GM19395 (cell line): ENCODE measurements at regions not wholly inside any gene's neighbourhood (a gene's known extent, or its start where the extent isn't known, plus 50 kb on each side); places are given as distances from the start of the nearest gene placed in this dataset.

ENCODE experiments used
- ATAC-seq: cut with Tn5 transposase; IDR thresholded peaks from one replicate; pipeline ENCODE4 v1.9.1; 2021; ENCODE audit warnings: mild to moderate bottlenecking, moderate library complexity; ENCODE audit not compliant: unreplicated experiment

DNA sequence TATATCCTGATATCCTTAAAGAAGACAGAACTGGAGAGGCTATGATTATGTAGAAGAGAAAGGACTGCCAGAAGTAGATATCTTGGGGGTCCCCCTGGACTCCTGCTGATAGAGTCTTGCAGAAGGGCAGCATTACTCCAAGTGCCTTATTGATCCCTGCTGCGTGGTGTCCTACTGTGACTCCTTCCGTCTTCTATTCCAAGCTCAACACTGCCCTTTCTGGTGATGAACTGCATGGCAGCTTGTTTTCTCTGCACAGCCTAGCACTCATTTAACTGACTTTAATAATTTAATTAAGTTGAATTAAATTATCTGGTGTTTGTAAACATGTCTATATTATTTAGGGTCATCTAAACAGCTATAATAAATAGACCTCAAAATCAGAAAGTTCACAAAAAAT, 194.1 kb upstream of the DSEL start:
- no peak for ATAC-seq

DNA sequence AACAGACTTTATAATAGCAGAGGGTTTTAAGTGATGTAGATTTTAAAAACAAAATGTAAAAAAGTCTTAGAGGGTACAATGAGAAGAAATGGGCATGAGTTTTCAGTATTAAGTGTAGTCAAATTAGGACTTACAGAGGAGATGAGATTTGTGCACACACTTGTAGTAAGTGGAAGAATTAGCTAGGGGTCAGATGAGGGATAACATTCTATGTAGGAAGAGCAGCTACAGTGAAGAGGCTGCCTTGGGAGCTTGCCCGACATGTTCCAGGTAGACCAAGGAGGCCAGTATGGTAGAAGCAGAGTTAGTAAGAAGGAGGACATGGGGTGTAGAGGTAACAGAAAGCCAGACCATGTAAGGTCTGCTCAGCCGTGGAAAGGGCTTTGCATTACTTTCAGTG, 189.2 kb upstream of the DSEL start:
- no peak for ATAC-seq

GRCh38 chr18:67695684-67696083, 179.2 kb upstream of the DSEL start:
- no peak for ATAC-seq

- no peak for ATAC-seq
Measured at GRCh38 chr18:67694787-67695186, 178.3 kb upstream of the DSEL start.

GRCh38 chr18:67692811-67693210, 176.3 kb upstream of the DSEL start:
- no peak for ATAC-seq

DNA sequence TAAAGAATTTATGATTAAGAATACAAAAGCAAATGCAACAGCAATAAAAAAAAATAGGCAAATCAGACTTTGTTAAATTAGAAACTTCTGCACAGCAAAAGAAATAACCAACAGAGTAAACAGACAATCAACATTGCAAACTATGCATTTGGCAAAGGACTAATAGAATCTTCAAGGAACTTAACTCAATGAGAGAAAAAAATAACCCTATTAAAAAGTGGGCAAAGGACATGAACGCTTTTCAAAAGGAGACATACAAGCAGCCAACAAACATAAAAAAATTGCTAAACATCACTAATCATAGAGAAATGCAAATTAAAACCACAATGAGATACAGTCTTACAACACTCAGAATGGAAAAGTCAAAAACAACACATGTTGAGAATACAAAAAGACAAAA, 166.0 kb upstream of the DSEL start:
- ATAC-seq: no peak

DNA sequence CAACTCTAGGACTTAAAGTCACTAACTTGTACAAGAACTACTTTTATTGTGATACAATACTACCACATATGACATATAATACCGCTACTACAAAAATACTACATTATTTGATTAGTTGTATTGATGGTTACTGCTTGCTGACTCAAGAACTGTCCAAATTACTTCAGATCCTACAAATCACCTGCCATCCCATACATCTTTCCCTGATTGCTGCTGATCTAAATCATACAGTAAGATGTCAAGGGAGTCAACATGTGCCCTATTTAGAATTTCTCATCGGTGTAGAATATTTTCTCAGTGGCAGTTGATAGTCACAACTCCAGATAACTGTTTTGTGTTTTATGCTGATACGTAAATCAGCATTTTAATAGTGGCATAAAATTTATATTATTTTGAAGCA, 161.0 kb upstream of the DSEL start:
- ATAC-seq: no peak

GRCh38 chr18:67672716-67673115, 156.2 kb upstream of the DSEL start:
- no peak for ATAC-seq

GRCh38 chr18:67672155-67672554, 155.6 kb upstream of the DSEL start:
- ATAC-seq: no peak

DNA sequence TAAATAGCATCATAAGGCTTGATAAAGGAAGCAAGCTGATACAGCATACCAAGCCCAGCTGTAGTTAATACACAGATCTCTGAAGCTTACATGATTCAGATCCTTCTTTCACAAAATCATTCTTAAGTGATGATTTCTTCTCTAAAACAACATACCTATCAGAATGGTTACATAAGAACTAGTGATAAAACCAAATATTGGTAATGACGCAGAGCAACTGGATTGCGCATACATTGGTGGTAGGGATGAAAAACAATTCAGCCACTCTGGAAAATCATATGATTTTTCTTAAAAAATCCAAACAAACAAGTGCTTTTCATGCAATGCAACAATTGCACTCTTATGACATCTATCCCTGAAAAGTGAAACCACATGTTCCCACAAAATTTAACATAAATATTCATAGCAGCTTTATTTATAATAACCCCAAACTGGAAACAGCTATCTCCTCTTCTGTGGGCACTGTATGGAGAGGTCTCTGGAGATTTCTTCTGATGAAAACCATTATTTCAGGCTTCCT, 153.6 kb upstream of the DSEL start:
- no peak for ATAC-seq

DNA sequence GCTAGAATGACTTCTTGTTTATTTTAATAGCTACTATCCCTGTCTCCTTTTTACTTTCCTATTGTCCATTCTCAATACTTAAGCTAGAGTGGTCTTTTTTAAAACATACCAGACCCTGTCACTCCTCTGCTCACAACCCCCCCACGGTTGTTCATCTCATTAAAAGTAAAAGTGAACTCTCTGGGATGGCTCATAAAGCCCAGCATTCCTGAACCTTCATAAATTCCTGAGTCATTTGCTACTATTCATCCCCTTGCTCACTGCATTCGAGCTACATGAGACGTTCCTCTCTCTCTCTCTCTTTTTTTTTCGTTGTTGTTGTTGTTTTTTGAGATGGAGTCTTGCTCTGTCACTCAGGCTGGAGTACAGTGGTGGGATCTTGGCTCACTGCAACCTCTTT, 148.7 kb upstream of the DSEL start:
- ATAC-seq: no peak

DNA sequence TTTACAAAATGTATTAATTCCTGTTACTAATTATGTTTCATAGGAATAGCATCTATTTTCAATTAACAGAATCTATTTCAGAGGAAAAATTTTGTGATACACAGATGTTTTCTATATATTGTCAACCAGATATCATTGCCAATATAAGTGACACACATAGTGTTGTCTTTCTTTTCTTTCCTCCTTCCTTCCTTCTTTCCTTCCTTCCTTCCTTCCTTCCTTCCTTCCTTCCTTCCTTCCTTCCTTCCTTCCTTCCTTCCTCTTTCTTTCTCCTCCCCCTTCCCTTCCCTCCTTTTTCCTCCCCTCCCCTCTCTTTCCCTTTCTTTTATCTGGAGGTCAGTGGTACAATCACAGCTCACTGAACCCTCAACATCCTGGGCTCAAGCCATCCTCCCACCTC, 146.5 kb upstream of the DSEL start:
- no peak for ATAC-seq

DNA sequence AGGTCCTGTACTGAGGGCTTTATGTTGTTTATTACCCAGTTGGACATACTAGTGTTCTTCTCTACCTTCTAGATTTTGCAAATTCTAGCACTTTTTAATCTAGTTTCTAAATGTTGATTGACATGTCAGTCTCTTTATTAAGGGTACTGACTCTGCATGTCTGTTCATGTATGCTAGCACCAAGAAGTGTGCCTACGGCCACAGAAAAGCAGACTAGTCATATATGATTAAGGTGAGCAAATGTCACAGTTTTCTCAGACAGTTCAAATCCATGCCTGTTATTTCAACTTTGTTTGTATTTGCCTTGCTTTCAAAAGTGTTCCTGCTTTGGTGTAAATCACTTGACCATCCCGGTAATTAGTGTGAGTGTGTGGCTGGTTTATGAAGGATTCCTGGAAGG, 145.0 kb upstream of the DSEL start:
- ATAC-seq: no peak

DNA sequence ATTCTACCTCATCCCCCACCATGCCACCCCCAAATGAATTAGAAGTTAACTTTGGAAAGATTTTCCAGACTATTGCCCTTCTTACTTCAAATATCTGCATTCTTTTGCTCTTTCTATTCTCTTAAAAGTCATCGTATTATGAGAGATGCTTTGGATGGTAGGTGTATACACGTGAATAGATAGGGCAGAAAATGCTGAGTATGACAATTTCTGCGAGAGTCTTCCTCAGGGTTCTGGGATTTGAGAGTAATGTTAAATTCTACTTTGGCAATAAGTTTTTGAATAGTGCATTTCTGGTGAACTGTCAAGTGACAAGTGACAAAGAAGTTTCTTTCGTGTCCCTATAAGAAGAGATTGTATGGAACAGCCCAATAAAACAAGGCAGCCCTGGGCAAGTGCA, 137.6 kb upstream of the DSEL start:
- ATAC-seq: no peak

GRCh38 chr18:67652288-67652687, 135.8 kb upstream of the DSEL start:
- ATAC-seq: no peak

DNA sequence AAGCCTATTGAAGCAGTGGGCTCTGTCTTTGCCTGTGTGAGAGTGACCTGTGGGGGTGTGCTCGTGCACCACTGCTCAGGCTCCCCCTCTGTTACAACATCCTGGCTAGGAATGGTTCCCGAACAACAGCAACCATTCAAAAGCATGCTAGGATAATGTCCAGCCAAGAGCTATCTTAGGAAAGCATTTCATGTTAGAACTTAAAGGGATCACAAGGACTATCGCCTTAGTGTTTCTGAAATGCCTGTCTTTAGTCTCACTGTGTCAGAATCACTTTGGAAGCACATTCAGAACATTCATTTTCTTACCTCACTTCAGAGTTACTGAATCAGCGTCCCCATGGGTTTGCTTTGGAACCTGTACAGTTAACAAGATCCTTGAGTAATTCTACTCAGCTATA, 134.9 kb upstream of the DSEL start:
- ATAC-seq: no peak

DNA sequence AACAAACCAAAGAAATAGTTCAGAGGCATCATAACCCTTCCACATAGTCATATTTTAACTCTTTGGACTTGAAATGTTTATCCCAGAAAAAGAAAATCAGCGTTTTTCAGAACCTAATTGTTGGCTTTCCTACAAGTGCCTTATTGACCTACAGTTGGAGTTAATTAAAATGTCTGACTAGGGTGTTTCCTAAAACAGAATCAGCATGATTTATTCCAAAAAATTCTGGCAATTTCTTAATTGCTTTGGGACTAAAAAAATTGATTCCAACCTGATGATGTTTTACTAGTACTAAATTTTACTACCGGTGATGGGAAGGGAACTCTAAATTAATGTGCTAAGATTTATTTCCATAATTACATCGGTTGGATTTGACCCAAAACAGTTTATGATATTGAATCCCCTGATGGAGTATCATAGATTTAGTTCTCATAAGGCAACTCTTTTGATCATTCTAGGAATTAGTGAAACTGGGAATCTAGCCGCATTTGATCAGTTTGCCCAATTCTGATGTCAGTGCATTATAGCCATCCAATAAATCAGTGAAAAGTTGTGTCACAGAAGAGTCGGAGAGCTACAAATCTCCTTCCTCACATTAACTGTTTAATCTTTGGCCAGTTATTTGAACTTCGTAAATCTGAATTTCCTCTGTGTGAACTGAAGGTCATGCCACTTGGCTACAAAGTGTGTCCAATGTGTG, 134.3 kb upstream of the DSEL start:
- ATAC-seq: no peak

DNA sequence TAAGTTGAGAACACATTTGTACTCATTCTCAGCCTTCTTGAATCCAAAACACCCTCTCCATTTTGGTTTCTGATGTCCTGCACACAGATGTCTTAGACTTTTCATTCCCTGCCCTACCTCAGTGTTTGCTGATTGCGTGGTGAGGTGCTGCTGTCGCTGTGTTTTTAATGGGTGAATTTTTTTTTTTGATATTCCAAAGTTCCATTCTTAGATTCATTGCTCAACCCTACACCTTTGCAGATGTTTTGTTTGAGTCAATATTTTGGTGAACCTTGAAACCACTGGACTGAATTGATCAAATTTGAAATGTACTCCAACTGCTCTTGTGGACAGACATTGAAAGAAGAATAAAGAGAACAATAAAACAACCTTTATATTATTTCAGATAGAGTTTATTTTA, 130.4 kb upstream of the DSEL start:
- no peak for ATAC-seq

GRCh38 chr18:67644226-67644625, 127.7 kb upstream of the DSEL start:
- no peak for ATAC-seq

GRCh38 chr18:67639872-67640271, 123.4 kb upstream of the DSEL start:
- ATAC-seq: no peak

DNA sequence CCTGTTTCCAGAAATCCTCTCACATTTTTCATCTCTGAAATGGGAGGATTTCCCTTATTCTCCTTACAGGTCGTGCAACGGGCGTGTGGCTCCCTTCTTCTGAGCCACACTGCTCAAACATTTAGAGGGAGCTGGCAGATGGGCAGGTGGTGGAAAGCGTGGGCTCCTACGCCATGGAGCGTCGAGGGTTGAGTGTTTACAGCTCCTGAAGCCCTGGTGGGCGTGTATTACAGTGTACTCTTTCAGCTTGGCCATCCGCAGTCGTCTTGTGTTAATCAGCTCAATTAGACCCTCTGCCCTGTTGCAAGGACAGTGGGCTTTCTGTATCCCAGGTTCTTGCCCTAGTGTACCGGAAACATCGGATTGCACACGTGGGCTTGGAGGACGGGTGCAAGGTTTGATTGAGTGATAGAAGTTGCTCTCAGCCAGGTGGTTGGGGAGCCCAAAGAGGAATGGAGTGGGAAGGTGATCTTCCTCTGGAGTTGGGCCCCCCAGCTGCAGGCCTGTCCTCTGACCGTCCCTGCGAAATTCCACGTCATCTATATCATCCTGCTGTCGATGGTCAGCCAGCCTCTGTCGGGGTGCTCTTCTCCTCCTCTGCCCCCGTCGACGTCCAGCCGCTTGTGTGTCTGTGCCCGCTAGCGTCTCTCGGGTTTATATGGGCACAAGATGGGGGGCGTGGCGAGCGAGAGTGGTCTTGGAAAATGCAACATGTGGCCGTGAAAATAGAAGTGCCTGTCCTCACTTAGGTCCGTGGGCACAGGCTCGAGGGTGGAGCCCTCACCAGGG, 120.3 kb upstream of the DSEL start:
- ATAC-seq: no peak

DNA sequence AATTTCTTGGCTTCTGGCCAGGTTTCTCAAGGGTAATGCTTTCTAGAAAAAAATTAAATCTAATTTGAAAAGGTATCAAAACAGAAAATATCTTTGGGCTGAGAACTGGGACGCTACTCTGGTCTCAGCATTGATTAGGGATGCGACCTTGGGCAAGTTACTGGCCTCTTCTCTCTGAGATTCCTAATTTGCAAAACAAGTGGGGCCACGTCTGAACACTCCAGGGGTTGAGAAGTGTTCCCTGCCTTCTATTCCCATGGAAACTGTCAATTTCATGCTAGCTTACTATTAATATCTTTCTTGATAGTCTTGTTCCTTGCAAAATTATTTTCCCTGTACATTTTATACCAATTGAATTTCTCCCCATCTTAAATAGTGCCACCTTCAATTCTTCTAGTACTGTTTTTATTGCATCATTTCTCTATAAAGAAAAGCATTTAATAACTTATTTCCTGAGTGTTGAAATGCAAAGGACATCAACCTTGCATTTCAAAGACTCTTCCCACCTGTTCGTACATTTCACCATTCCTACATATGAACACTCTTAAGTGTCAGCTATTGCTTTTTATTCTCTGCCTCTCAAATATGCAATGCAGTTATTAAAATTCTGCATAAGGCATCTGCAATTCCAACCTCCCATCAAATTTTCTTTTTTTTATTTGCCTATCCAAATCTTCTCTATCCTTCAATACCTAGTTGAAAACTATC, 118.3 kb upstream of the DSEL start:
- no peak for ATAC-seq
